ENCODE measurements at regions not wholly inside any gene's neighbourhood (a gene's known extent, or its start where the extent isn't known, plus 50 kb on each side); places are given as distances from the start of the nearest gene placed in this dataset.

DNA sequence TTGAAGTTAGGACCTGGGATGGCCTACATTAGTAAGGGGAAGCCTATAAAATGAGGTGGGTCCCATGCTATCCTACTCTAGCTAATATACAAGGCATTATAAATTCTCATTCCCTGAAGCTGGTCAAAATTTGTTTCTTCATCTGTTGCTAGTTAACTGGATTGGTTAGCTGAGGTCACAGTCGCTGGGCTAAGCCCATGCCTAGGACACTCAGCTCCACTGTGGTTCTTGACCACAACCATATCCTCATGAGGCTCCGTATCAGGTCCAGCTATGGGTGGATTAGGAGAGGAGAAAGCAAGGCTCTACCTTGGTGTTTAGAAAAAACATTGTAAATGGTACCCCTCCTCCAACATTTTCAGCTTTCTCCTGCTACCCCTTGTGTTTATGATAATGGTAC, 52.8 kb upstream of the RAI14 start:
- TF ChIP-seq CTCF (IDR thresholded peaks at IDR 0.05; ENCODE audit: extremely low read depth in 1 of 2, insufficient read depth in 1 of 2, low read depth in 1 of 2, low read length in 2 of 2): no peak
- no peak for TF ChIP-seq POLR2A (IDR thresholded peaks at IDR 0.05; ENCODE audit: low read depth, low read length)
